ENCODE measurements at regions not wholly inside any gene's neighbourhood (a gene's known extent, or its start where the extent isn't known, plus 50 kb on each side); places are given as distances from the start of the nearest gene placed in this dataset.

DNA sequence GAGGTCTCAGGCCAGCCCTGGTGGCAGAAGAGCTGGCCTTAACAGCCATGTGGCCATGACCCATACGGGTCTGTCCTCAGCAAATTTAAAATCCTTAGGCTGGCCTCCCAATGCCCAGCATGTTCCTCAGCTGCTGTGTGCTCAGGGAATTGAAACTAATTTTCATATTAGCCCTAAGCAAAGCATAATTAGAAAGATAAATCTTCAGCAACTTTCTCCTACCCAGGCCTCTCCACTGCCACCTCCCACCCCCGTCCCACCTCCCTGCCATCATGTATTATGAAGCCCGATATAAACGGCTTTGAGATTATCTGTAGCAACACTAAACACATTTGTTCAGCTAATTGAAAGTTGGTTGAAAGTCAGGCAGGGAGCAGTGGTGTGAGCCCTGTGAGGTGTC lies 178.8 kb upstream of the NTM start:
- DNase-seq (ENCODE audit: low read depth in 2 of 2) = no peak

DNA sequence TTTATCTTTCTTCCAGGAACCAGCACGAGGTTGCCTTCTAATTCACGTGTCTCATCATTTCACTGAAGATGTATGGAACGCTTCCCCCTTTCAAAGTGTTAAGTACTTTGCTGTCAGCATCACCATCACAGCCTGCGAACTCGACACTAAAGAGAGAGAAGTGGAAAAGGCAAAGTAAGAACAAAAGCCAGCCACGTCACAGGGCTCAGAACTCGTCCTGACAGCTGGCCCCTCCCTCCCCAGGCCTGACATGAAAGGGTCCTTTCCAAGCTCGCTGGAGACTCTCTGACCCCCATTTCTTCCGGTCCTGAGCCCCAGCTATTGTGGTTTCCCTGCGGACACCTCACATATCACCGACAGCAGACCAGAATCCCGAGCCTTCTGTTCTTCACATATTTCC lies 177.8 kb upstream of the NTM start:
- no peak for DNase-seq (ENCODE audit: low read depth in 2 of 2)

GRCh38 chr11:131193031-131193501 lies 177.3 kb upstream of the NTM start:
- DNase-seq (ENCODE audit: low read depth in 2 of 2) = no peak

GRCh38 chr11:131194726-131195125 lies 175.7 kb upstream of the NTM start:
- DNase-seq (ENCODE audit: low read depth in 2 of 2) = no peak

DNA sequence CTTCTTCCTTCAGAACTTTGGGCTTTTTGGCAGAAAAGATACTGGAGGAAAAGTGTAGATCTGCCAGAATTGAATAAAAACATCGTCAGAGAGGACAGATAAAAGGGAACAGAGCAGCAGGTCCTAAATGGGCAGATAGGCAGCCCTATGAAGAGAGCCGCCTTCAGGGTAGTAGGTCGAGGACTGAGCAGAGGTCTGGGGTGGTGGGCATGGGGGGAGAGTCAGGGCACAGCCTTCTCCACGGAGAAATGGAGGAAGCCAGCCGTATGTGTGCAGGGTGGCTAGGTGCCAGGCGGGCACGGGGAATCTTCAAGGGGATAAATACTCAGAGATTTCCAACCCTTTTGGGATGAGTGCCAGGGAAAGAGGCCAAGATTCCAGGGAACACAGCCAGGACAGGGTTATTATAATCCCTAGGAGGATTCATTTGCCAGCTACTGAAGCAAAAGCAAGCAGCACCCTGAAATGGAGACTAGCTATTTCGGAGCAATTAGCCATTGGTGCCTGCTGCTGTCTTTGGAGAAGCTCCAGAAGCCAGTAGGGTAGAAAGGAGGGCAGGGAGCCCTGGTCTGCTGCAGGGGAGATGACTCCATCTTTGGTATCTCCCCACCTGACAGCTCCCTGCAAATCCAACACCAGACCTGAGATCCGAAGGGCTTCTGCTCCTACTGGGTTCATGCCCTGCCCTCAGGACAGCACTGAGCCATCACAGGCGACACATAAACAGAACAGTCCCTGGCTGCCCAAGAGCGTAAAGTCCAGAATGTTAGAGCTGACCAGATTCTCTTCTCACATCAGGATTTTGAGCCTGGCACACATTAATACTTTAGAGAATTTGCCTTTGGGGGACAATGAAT lies 174.5 kb upstream of the NTM start:
- DNase-seq (ENCODE audit: low read depth in 2 of 2) = no peak

- no peak for DNase-seq (ENCODE audit: low read depth in 2 of 2)
Measured at GRCh38 chr11:131198161-131199014, 172.0 kb upstream of the NTM start.

DNA sequence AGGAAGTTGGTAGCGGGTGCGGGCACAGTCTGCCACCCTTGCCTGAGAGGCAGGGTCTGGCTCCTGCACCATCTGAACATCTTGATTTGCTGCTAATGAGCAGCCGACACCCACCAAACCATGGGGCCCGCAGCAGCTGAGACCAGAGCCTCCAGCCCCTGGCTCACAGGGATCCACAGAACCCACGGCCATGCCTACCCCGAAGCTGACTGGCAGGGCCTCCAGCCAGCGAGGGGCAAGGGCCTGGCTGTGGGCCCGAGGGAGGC lies 171.5 kb upstream of the NTM start:
- no peak for DNase-seq (ENCODE audit: low read depth in 2 of 2)

GRCh38 chr11:131201674-131202073 lies 168.7 kb upstream of the NTM start:
- DNase-seq (ENCODE audit: low read depth in 2 of 2) = no peak

GRCh38 chr11:131203040-131203439 lies 167.4 kb upstream of the NTM start:
- DNase-seq (ENCODE audit: low read depth in 2 of 2) = no peak

DNA sequence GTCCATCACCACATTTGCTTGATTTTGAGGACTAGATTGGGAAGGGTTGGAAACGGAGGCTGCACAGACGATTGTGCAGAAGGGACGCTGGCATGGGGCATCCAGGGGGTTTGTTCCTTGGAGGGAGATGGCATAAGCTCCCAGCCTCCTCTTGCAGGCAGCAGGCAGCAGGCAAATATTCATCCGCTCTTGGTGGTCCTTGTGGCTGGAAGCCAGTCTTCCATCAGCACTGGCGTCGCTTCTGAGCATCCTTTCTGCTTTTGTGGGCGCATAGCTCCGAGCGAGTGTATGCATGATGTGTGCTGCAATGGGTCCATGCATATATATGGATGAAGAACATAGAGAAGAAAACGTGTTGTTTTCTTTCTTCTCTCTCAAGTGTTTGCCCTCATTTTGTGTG lies 166.1 kb upstream of the NTM start:
- no peak for DNase-seq (ENCODE audit: low read depth in 2 of 2)

DNA sequence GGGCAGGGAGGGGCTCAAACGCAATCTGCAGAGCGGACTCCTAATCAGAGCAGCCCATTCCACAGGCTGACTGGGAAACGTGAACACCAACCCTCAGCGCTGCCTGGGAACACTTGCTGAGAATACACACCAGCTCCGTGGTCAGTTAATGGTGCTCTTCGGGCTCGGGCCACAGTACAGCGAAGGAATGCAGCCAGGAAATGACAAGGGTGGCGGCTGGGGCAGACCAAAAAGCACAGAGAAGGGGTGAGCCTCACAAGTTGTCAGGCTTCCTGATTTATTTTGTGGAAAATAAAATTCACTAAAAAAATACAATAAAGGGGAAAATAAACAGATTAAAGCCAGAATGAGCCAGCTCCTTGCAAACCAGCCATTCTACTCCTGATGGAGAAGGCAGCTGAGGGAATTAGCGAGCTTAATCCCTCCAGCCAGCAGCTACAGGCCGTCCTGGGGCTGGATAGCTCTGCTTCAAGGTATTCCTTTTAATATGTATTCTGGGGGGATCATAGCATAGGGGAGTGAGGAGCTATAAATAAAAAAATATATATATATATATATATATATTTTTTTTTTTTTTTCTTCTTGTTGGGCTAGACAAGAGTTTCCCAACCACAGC lies 165.5 kb upstream of the NTM start:
- DNase-seq (ENCODE audit: low read depth in 2 of 2) = no peak

GRCh38 chr11:131206671-131207070 lies 163.7 kb upstream of the NTM start:
- no peak for DNase-seq (ENCODE audit: low read depth in 2 of 2)

- no peak for DNase-seq (ENCODE audit: low read depth in 2 of 2)
Measured at GRCh38 chr11:131207901-131208300, 162.5 kb upstream of the NTM start.

GRCh38 chr11:131217313-131218310 lies 152.8 kb upstream of the NTM start:
- DNase-seq (ENCODE audit: low read depth in 2 of 2) = no peak

DNA sequence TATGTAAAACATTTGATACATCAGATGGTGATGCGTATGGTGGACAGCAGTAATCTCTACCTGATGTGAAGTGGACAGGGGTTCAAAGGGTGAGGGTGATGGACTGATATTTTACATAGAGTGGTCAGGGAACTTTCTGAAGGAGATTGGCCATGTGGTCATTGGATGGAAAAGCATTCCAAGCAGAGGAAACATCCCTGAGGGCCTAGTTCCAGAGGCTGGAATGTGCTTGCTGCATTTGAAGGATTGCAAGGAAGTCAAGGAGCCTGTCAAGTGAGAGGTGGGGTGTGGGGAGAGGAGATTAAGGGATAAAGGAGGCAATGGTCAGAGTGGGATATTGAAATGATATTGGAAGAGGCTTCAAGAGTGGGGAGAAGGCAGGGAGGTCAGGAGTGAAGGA lies 151.9 kb upstream of the NTM start:
- DNase-seq (ENCODE audit: low read depth in 2 of 2) = no peak

DNA sequence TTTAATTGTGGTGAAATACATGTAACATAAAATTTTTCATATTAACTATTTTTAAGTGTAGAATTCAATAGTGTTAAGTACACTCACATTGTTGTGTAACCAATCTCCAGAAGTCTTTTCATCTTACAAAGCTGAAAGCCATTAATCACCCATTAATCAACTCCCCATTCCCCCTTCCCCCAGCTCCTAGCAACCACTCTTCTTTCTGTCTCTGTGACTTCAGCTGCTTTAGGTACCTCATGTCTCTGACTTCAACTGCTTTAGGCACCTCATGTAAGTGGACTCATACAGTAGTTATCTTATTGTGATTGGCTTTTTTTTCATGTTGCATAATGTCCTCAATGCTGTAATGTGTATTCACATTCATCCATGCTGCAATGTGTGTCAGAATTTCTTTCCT lies 150.8 kb upstream of the NTM start:
- DNase-seq (ENCODE audit: low read depth in 2 of 2) = no peak

DNA sequence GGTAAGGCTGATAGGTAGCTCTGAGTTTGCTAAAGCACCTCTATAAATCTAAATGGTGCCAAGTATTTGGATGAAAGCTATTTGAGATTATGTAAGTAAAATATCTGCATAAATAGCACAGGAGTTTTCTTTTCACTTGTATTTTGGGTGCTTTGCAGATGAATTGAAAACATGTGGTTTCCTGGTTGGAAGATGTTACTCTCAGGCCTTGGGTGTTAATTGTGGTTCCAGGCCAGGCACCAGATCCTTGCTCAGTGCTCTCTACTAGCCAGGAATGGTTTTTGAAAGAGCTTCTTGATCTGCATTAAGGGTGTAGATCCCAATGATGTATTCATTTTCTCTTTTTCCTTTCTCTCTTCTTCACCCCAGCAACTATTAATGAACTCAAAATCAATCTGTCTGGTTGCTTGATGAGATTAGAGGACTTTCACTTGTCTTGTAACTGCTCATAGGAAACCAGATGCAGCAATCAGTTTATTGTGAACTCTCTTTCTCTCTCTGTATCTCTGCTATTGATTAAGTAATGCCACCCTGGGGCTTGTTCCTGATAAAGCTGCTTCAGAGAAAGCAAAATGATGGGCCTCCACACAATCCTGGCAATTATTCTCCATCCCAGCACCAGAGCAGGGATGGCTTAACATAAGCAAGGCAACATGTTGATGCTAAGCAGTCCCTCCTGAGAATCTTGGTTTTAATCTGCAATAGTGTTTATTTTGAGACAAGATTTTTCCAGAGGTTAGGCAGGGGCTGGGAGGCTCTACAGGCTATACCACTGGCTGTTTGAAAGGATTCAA lies 147.0 kb upstream of the NTM start:
- DNase-seq (ENCODE audit: low read depth in 2 of 2) = no peak

DNA sequence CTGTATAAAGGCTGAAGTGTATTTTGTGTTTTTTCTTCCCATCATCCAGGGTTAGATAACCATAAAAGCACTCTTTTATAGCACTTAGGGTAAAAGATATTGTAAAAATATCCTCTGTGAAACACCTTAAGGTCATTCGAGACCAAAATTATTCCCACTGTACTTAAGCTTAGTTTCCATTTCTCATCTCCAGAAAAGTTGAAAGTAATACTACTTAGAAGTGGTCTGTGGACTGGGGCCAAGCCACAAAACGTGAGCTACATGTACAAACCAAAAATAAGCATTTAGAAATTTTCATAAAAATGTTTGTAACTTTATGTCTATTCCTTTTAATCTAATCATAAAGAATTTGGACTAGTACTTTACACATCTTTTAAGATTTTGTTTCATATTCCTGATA lies 142.0 kb upstream of the NTM start:
- no peak for DNase-seq (ENCODE audit: low read depth in 2 of 2)

- DNase-seq (ENCODE audit: low read depth in 2 of 2) = no peak
Measured at GRCh38 chr11:131229221-131229620, 141.2 kb upstream of the NTM start.

DNA sequence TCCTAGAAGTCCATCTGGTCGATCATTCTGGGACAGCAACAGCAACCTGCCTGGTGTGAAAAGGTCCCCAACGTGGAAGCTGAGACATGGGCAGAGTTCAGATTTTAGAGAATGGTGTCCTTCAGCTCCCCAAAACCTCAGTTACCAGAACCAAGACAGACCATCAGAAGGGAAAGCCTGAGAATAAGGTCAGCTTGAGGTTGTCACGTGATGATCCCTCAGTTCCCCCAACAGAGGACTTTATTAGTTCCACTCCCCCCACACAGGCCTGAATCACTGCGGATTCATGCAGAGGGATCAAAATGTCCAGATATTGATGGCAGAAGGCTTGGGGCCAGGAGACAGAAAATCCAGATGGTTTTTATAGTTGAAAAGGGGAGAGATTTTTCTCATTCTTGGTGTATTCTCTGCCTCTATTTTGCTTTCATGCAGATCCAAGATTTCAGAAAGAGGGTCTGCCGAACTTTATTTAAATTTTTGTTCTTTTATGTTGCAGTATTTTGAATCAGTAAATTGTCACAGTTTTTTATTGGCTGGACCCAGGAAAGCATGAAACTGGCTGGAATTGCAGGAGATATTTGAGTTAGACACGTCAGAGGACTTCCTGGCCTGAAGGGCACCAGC lies 139.0 kb upstream of the NTM start:
- DNase-seq (ENCODE audit: low read depth in 2 of 2) = no peak
